ENCODE measurements at regions not wholly inside any gene's neighbourhood (a gene's known extent, or its start where the extent isn't known, plus 50 kb on each side); places are given as distances from the start of the nearest gene placed in this dataset.

DNA sequence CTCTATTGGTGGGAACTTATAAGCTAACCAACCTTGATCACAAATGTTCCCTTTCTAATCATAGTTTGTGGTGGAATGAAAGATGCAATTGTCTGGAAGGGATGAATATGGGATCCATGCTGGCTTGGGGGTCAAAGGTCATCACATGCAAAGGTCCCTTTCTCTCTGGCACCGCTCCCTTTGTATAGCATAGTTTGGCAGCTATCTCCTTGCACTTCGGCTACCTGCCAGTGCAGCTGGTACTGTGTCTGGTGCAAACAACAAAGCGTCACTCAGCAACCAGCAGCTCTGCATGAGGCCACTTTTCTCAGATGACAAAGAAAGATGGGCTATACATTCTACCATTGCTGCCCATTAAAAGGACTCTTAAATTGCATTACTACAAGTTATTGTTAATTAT lies 188.2 kb upstream of the NFIA start:
- WGBS: 65% methylated on average over 3 of the region's 3 CpGs
- H3K4me3 ChIP-seq: no peak overlapping the region
- no peak for TF ChIP-seq EP300 (IDR thresholded peaks at IDR 0.05)
- TF ChIP-seq POLR2AphosphoS5 (IDR thresholded peaks at IDR 0.05): no peak
- no peak for TF ChIP-seq POLR2A (IDR thresholded peaks at IDR 0.05)
- TF ChIP-seq, protein P1, sequence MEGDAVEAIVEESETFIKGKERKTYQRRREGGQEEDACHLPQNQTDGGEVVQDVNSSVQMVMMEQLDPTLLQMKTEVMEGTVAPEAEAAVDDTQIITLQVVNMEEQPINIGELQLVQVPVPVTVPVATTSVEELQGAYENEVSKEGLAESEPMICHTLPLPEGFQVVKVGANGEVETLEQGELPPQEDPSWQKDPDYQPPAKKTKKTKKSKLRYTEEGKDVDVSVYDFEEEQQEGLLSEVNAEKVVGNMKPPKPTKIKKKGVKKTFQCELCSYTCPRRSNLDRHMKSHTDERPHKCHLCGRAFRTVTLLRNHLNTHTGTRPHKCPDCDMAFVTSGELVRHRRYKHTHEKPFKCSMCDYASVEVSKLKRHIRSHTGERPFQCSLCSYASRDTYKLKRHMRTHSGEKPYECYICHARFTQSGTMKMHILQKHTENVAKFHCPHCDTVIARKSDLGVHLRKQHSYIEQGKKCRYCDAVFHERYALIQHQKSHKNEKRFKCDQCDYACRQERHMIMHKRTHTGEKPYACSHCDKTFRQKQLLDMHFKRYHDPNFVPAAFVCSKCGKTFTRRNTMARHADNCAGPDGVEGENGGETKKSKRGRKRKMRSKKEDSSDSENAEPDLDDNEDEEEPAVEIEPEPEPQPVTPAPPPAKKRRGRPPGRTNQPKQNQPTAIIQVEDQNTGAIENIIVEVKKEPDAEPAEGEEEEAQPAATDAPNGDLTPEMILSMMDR (IDR thresholded peaks at IDR 0.05): no peak

DNA sequence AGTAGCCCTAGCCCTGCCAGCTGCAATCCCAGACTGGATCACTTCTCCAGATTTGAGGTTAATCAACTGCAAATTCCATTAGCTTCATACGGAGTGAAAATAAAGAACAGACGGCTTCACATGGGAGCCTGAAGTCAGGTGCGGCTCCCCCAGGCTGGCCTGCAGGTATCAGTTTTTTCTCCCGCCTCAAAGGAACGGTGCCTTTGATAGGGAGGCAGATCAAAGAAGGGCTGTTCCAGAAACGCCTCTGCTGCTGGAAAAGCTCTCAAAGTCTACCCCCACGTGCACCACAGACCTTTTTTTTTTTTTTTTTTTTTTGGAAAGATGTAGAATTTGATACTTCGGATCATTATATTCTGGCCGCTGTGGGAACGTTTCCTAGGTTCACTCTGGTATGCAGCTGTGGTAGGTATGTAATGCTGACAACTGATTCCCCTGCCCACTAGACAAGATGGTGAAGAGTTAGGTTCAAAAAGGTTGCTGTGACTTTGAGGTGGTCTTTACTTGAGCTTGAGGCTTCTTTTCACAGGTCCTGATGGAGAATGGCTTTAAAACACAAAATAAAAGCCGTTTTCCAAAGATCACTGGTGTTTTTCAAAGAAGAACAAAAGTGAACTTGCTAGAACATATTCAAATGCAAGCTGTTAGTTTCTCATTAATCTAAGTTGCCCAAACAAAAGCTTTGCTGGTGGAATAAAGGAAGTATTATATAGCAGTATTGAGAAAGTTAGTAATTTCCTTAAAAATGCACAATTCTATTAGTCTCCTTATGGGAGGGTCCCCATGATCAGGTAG lies 189.0 kb upstream of the NFIA start:
- no peaks in the 10 kb centered on the region for H3K9me3 ChIP-seq
- no peak overlapping the region for H3K4me3 ChIP-seq
- H3K36me3 ChIP-seq: no peaks in the 10 kb centered on the region
- no peak for DNase-seq (ENCODE audit: low spot score in 2 of 2)
- peaks cover 3% of the 10 kb centered on the region for H3K27me3 ChIP-seq
- TF ChIP-seq POLR2AphosphoS5 (IDR thresholded peaks at IDR 0.05): no peak
- H3K4me1 ChIP-seq: no peaks in the 10 kb centered on the region
- WGBS: 47% methylated on average over 11 of the region's 11 CpGs
- no peak overlapping the region for H3K27ac ChIP-seq

More for the DNA sequence above, 188.2 kb upstream of the NFIA start:
- H3K27ac ChIP-seq: no peak overlapping the region
- H3K9me3 ChIP-seq: no peaks in the 10 kb centered on the region
- H3K4me1 ChIP-seq: no peaks in the 10 kb centered on the region
- H3K27me3 ChIP-seq: peaks cover 3% of the 10 kb centered on the region
- no peak for DNase-seq (ENCODE audit: low spot score in 2 of 2)
- no peaks in the 10 kb centered on the region for H3K36me3 ChIP-seq

DNA sequence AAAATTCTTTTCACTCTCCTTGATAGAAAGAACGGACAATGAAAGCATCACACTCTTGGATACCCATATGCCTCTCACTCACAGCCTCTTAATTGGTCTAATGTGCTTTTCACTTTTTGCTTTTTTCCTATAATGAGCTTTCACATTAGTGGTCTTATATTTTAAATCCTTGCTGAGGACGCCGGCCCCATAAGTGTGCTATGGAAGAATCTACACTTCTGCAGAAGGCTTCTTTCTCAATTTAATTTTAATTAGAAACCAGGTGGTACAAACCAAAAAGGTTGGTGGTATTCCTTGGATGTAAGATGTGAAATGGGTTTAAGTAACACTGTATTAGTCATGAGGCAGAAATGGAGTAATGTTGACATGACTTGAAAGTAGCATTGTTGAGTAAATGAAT lies 190.6 kb upstream of the NFIA start:
- no peak for DNase-seq (ENCODE audit: low spot score in 2 of 2)
- WGBS: 61% methylated on average over 3 of the region's 3 CpGs
- no peak overlapping the region for H3K4me3 ChIP-seq
- peaks cover 3% of the 10 kb centered on the region for H3K27me3 ChIP-seq
- H3K36me3 ChIP-seq: no peaks in the 10 kb centered on the region
- H3K27ac ChIP-seq: no peak overlapping the region
- H3K9me3 ChIP-seq: no peaks in the 10 kb centered on the region
- H3K4me1 ChIP-seq: no peaks in the 10 kb centered on the region
- TF ChIP-seq POLR2AphosphoS5 (IDR thresholded peaks at IDR 0.05) (no peak), EP300 (IDR thresholded peaks at IDR 0.05) (no peak), POLR2A (IDR thresholded peaks at IDR 0.05) (no peak)
- TF ChIP-seq, protein P1 (IDR thresholded peaks at IDR 0.05): no peak

DNA sequence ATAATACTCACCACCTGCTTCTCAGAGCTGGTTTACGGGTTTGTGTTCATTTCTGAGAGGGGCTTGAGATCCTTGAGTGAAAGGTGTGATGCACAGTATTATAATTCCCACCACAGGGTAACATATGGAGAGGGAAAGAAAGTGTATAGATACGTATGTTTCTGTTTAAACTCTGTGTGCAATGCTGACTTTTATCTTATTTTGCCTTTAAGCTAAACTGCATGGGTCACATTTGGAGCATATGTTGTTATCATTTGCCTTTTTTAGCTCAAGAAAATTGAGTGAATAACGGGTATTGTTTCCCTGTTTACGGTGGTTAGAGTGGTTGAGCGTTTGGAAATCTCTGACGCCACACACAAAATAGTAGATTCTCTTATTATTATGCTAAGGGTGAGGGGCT lies 191.1 kb upstream of the NFIA start:
- no peak for DNase-seq (ENCODE audit: low spot score in 2 of 2)
- no peaks in the 10 kb centered on the region for H3K36me3 ChIP-seq
- H3K27ac ChIP-seq: no peak overlapping the region
- WGBS: 77% methylated on average over 6 of the region's 6 CpGs
- no peaks in the 10 kb centered on the region for H3K4me1 ChIP-seq
- no peak overlapping the region for H3K4me3 ChIP-seq
- TF ChIP-seq POLR2AphosphoS5 (IDR thresholded peaks at IDR 0.05) (no peak), EP300 (IDR thresholded peaks at IDR 0.05) (no peak)
- TF ChIP-seq, protein P1 (IDR thresholded peaks at IDR 0.05): no peak
- no peaks in the 10 kb centered on the region for H3K9me3 ChIP-seq
- peaks cover 3% of the 10 kb centered on the region for H3K27me3 ChIP-seq

DNA sequence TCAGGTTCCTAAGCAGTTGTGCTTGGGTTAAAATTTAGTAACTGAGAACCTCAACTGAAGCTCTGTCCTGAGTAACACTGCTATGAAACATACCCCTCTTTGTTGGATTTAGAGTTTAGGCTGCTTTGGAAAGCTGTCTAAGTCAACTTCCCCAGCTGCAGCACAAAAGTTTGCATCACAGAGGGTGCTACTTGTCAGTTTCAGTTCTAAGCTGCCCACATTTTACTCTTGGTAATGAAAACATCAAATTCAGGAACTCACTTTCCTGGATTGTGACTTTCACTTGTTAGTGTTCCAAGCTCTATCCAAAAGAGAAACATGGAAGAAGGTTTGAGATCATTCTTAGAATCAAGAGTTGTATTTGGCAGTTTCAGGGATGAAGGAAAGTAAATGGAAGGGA lies 191.7 kb upstream of the NFIA start:
- Histone ChIP-seq H3K27me3 (peaks cover 3% of the 10 kb centered on the region), H3K36me3 (no peaks in the 10 kb centered on the region), H3K4me3 (no peak overlapping the region), H3K4me1 (no peaks in the 10 kb centered on the region), H3K27ac (no peak overlapping the region), H3K9me3 (no peaks in the 10 kb centered on the region)
- no peak for DNase-seq (ENCODE audit: low spot score in 2 of 2)
- no peak for TF ChIP-seq POLR2AphosphoS5 (IDR thresholded peaks at IDR 0.05)
- no peak for TF ChIP-seq POLR2A (IDR thresholded peaks at IDR 0.05)
- no peak for TF ChIP-seq EP300 (IDR thresholded peaks at IDR 0.05)
- TF ChIP-seq, protein P1 (IDR thresholded peaks at IDR 0.05): no peak

DNA sequence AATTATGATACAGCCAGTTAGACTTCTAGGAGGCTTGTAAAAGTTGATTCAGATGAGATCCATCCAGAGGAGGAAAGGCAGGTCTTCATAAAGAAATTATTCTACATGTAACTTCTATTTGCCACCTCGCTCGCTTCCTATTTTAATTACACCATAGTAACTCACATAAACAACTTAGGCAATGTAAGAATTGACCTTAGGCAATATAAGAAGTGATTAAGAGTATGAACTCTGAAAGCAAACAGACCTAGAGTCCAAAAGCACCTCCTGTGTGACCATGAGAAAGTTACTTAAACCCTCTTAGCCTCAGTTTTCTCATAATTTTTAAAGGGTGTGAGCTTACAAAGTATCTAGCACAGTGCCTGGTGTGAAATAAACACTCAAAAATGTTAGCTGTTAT lies 192.7 kb upstream of the NFIA start:
- WGBS: 84% methylated on average over 2 of the region's 2 CpGs
- H3K27me3 ChIP-seq: peaks cover 4% of the 10 kb centered on the region
- no peak overlapping the region for H3K27ac ChIP-seq
- no peak for DNase-seq (ENCODE audit: low spot score in 2 of 2)
- TF ChIP-seq POLR2AphosphoS5 (IDR thresholded peaks at IDR 0.05) (no peak), EP300 (IDR thresholded peaks at IDR 0.05) (no peak), POLR2A (IDR thresholded peaks at IDR 0.05) (no peak)
- TF ChIP-seq, protein P1 (IDR thresholded peaks at IDR 0.05): no peak
- H3K9me3 ChIP-seq: no peaks in the 10 kb centered on the region
- H3K4me1 ChIP-seq: no peaks in the 10 kb centered on the region
- no peak overlapping the region for H3K4me3 ChIP-seq
- H3K36me3 ChIP-seq: no peaks in the 10 kb centered on the region

Data from suprapubic skin (tissue), 4 donors.